Vagina (tissue), 2 donors: ENCODE measurements at regions not wholly inside any gene's neighbourhood (a gene's known extent, or its start where the extent isn't known, plus 50 kb on each side); places are given as distances from the start of the nearest gene placed in this dataset.

Experiments used
- CTCF ChIP-seq, 3 experiments: fragments of 450-650 bp in 2 of 3; fragments of 200-600 bp in 1 of 3; sonication (generic) in 1 of 3; IDR thresholded peaks; one replicate each; pipeline ENCODE4 v1.5.1; 2017 to 2019; ENCODE audit warnings: antibody characterized with exemption in 3 of 3, mild to moderate bottlenecking in 2 of 3, moderate library complexity in 2 of 3
- POLR2A ChIP-seq, 2 donors: fragments of 450-650 bp; IDR thresholded peaks; one replicate each; pipeline ENCODE4 v1.6.1; 2017; ENCODE audit warnings: antibody characterized with exemption in 2 of 2, mild to moderate bottlenecking in 2 of 2, moderate library complexity in 2 of 2
- POLR2AphosphoS5 ChIP-seq, 2 donors: sonication (generic); formaldehyde crosslinking; IDR thresholded peaks; one replicate each; pipeline ENCODE4 v1.9.0; 2017; ENCODE audit warnings: antibody characterized with exemption in 2 of 2, mild to moderate bottlenecking in 2 of 2, low read depth in 1 of 2; ENCODE audit not compliant: insufficient read depth in 1 of 2

GRCh38 chr20:20808016-20808415 is 95.6 kb upstream of the RALGAPA2 start:
- no peak for TF ChIP-seq POLR2AphosphoS5 (IDR thresholded peaks at IDR 0.05; ENCODE audit: insufficient read depth in 1 of 2, low read depth in 1 of 2)
- no peak for TF ChIP-seq CTCF (IDR thresholded peaks at IDR 0.05)
- no peak for TF ChIP-seq POLR2A (IDR thresholded peaks at IDR 0.05)
